Left colon (tissue), 2 donors: ENCODE measurements at regions not wholly inside any gene's neighbourhood (a gene's known extent, or its start where the extent isn't known, plus 50 kb on each side); places are given as distances from the start of the nearest gene placed in this dataset.

Source experiments
- ATAC-seq: fragments of 200-7000 bp; cut with Tn5 transposase; one replicate; pipeline ENCODE4 v1.9.1; 2020; ENCODE audit warnings: mild to moderate bottlenecking, moderate library complexity
- DNase-seq, 2 donors: peaks; one replicate each; pipeline ENCODE4 v3.0.0-alpha.2; 2020
- intact Hi-C, 2 donors: fragments of 100-400 bp; cut with DNase I in 1 of 2; cut with micrococcal nuclease in 1 of 2; formaldehyde crosslinking; loops; one replicate each; pipeline versions ENCODE4 v1.11.2 to v1.14.0; 2022; cut with DNase I, micrococcal nuclease
- donor health status: DM: no; HTN: no; CAD: no.
- donor health status: DM: yes; HTN: yes; CAD: no.

DNA sequence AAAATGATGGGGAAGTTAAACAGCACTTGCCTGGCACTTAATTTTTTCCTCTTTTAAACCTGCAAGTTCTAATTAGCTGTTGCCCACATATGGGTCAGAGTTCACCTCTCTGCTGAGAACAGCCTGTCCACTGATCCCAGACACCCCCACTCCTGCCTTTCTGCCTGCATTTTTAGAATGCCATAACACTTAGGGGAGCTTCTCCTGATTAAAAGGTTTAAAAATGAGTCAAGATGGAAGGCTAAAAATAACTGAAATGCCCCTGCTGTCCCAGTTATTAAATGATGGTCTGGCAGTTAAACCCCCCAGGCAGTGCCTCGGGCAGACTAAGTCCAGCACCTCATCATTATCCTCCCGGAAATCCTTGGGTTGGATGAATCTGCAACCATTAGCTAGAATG, 913.6 kb upstream of the ARPP21 start:
- intact Hi-C loops: no loop called here

DNA sequence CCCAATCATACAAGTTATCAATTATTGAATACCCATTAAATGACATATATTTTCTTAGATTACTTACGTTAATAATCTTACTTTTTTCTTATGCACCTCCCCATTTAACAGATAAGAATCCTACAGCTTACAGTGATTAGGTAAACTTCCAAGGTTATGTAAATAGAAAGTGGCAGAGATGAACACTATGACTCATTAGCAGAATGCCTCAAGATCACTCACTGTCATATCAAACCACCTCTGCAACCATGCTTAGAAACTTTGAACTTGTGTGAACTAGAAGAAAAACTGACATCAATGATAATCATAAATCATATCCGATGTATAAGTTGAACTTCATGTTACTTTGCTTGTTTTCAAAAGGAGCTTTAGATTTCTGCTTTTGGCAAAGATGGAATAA, 911.6 kb upstream of the ARPP21 start:
- ATAC-seq (no peak), DNase-seq (no peak)
- intact Hi-C loops: no loop called here

More for the DNA sequence above, 913.6 kb upstream of the ARPP21 start:
- ATAC-seq: no peak
- no peak for DNase-seq

DNA sequence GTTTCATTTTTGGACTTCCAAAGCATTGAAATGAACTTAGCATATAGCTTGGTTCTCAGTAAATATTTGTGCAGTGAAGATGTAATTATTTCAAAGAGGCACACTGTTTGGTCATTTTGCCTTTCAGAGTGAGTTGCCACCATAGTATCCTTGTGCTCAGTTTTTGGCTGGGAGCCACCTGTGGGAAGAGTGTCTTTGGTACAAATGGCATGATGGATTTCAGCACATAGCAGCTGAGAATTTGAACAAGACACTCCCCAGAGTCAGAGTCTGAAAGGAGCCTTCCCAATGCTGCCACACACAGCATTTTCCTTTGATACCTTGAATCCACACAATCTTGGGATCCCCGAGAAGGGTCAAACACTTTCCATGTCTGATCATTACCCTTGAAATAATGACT, 897.2 kb upstream of the ARPP21 start:
- DNase-seq (no peak), ATAC-seq (no peak)
- intact Hi-C loops: no loop called here

DNA sequence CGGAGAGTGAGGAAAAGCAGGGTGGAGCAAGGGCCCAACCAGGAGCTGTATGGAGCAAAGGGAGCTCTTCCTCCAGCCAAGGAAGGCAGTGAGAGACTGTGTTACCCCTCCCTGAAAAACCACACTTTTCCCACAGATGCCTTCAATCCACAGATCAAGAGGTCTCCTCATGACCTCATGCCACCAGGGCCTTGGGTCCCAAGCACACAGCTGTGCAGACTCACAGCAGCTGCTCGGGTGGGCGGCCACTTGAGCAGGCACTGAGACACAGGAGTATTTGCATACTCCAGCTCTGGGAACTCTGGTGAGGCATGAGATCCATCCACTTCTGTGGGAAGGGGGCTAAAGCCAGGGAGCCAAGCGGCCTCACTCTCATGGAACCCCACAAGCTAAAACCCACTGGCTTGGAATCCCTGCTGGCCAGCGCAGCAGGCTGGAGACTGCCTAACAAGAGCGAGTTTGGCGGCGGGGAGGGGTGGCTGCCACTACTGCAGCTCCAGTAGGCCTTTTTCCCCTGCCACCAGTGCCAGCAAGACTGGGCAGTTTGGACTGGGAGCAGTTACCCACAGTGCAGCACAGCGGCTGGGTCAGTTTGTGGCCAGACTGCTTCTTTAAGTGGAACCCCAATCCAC, 880.6 kb upstream of the ARPP21 start:
- intact Hi-C loops: no loop called here
- no peak for ATAC-seq
- DNase-seq: no peak

DNA sequence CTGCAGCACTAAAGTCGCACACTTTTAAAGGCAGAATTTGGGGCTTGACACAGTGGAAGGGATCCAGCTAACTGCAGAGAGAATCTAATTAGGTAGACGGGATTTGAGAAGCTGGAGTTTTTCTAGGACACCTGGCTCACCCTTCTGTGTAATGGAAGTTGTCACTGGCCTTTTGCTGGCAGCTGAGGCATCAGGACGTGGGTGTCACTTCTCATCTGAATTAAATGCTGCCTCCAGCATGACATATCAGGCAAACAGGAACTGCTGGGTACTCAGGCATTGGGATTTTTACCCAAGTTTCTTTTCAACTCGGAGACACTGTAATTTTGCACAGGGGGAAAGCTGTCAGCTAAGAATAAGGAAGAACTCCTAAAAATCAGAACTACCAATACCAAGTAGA, 861.9 kb upstream of the ARPP21 start:
- ATAC-seq (no peak), DNase-seq (no peak)
- intact Hi-C loops: no loop called here

DNA sequence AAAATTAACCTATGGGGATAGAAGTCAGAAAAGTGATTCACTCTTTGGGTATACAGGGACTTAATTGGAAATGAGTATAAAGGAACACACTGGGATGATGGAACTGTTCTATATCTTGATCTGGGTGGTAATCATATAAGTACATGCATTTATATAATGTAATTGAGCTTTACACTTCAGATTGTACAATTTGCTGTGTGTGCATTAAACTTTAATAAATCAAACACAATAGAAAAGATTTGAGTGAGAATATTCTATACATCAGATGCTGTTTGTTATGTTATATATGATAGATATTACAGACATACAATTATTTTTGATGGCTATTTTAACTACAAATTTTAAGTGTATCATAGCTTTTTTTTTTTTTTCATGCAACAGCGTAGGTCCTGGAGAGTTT, 860.2 kb upstream of the ARPP21 start:
- intact Hi-C loops: no loop called here

DNA sequence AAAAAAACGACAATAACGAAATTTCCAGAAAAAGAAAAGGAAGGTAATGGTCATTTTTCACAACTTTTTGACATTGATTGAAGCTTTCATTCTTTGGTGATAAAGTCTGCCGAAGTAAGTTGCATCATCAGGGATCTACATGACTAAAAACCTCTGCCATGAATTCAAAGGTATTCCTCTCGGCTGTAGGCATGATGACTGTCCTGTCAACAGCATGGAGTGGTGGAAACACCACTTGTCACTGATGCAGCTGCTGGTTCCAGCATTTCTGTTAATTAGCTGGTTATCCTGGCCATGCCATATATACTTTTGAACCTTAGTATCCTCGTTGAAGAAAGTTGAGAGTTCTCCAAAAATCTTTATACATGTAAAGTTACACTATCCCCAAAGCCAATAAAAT, 859.0 kb upstream of the ARPP21 start:
- intact Hi-C loops: no loop called here
- DNase-seq (no peak), ATAC-seq (no peak)

More for the DNA sequence above, 860.2 kb upstream of the ARPP21 start:
- DNase-seq (no peak), ATAC-seq (no peak)

DNA sequence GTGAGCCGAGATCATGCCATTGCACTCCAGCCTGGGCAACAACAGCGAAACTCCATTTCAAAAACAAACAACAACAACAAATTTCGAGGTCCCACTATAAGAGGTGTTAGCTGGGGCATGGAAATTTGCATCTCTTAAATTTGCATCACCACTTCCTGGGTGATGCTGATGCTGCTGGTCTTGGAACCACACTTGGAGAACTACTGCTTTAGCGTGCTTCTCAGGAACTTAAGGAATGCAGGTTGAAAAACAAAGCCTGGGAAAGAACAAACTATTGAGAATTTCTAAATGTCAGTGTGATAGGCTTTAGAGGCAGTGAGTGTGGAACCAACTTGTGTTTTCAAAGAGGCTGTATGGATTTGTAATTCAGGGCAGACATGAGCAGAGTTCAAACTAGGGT, 858.4 kb upstream of the ARPP21 start:
- intact Hi-C loops: no loop called here
- ATAC-seq: no peak

DNA sequence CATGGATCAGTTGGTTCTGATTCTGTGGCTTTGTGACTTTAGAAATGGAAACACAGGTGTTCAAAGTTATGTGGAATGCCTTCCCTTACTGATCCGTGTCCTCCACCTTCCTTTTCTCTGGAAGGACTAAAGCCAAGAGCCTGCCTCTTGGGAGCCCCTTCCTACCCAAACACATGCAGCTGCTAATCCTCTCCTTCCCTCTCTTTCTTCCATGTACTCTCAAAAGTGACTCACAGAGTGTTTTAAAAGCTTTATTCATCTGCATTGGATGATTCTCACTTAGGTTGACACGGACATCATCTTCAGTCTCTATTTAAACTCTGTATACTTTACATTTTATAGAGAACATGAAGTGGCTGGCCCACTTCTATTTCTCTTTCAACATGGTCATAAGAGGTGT, 856.5 kb upstream of the ARPP21 start:
- intact Hi-C loops: no loop called here
- no peak for ATAC-seq

More for the DNA sequence above, 858.4 kb upstream of the ARPP21 start:
- no peak for DNase-seq

DNA sequence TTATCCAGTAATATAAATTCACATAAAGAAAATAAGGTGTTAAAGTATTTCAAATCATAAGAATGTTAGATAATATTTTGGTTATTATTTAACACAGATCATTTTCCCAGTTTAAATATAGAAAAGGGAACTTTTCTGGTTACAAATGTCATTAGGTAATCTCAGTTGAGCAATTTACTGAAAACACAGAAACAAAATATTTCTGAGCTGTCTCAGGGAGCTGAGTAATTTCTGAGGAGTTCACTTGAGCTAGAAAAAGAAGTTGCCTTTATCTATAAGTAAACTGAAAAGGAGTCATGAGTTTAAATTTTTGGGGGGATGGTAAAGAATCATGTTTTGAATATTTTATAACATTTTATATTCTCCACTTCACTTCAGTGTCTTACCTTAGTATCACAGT, 855.4 kb upstream of the ARPP21 start:
- ATAC-seq (no peak), DNase-seq (no peak)
- intact Hi-C loops: no loop called here

More for the DNA sequence above, 856.5 kb upstream of the ARPP21 start:
- no peak for DNase-seq

DNA sequence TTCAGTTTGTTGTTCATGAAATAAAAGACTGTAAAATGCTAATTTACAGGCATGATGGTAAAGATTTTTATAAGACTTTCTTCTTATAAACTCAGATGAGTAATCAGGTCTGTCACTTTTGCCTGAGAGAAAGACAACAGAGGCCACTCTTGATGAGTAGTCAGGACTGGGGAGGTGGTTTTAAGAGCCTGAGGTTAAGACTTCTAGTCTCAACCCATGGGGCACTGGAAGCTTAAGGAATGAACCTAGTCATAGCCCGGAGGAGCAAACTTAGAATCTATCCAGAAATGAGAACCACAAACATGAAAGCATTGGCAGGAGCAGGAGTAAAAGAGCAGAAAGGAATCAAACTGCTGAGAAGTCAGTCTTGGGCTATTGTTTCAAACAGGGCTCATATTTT, 846.3 kb upstream of the ARPP21 start:
- no peak for ATAC-seq
- no peak for DNase-seq
- intact Hi-C loops: no loop called here

DNA sequence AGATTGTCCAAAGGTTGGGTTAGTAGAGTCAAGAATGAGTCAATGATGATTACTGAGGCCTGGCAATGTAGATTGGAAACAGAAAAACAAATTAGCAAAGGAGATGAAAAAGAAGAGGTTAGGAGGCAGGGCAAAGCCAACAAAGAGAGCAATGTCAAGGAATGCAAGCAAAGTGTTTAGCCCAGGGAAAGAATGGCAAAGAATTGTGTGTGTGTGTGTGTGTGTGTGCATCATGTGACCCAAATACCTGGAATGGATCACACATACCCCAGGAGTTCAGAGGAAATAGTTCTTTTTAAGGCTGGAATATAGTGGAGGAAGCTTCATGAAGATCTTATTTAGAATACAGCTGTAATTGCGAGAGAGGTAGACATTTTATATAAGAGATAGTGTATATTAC, 831.7 kb upstream of the ARPP21 start:
- ATAC-seq (no peak), DNase-seq (no peak)
- intact Hi-C loops: no loop called here

DNA sequence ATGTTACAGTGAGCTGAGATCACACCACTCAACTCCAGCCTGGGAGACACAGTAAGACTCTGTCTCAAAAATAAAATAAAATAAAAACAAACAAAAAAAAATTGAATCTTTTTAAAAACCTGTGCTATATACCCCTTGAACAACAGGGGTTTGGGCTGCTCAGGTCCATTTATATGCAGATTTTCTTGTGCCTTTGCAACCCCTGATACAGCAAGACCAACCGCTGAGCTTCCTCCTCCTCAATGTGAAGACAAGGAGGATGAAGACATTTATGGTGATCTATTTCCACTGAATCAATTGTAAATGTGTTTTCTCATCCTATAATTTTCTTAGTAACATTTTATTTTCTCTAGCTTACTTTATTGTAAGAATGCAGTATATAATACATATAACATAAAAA, 831.0 kb upstream of the ARPP21 start:
- DNase-seq (no peak), ATAC-seq (no peak)
- intact Hi-C loops: no loop called here

DNA sequence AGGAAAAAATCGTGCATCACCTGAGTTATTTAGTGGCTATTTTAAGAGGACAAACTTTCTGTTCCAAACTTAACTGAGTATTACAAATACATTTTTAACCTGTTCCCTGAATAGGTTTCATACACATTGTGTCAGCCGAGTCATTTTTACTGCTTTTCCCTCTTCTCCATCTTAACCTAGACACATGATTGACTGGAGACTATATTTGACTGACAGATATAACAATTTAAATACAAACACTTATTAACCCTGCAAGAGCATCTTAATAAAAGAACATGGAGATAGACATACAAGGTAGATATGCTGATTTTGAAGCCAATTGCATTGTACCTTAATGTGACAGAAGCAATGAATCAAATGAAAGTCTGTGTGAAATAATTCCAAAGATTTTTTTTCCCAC, 810.5 kb upstream of the ARPP21 start:
- intact Hi-C loops: no loop called here
- ATAC-seq: no peak

DNA sequence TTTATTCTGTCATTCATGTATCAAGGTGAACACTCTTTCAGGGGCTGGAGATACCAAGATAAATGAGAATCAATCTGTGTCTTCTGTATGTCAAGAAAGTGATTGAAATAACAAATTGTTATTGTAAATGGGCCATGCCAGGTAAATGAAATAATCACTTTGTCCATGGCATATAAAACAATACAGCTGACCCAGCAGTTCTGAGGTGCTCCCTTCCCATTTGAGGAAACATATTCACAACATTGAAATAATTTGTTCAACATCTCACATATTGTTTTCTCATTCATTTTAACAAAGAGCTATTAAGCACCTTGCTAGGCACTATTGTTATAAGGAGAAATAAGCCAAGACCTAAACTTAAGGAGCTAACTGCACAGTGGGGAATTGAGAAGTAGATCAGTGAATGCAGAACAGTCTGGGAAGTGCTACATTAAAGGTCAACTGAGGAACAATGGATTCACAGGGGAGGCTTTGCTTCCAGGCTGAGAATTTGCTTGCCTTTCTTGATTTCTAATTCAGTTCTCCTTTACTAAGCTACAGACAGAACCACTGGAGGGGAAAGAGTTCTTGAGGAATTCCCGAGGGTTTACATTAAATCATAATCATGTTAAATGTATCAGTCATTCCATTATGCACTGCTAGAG, 806.3 kb upstream of the ARPP21 start:
- intact Hi-C loops: no loop called here
- DNase-seq (no peak), ATAC-seq (no peak)

More for the DNA sequence above, 810.5 kb upstream of the ARPP21 start:
- DNase-seq: no peak

DNA sequence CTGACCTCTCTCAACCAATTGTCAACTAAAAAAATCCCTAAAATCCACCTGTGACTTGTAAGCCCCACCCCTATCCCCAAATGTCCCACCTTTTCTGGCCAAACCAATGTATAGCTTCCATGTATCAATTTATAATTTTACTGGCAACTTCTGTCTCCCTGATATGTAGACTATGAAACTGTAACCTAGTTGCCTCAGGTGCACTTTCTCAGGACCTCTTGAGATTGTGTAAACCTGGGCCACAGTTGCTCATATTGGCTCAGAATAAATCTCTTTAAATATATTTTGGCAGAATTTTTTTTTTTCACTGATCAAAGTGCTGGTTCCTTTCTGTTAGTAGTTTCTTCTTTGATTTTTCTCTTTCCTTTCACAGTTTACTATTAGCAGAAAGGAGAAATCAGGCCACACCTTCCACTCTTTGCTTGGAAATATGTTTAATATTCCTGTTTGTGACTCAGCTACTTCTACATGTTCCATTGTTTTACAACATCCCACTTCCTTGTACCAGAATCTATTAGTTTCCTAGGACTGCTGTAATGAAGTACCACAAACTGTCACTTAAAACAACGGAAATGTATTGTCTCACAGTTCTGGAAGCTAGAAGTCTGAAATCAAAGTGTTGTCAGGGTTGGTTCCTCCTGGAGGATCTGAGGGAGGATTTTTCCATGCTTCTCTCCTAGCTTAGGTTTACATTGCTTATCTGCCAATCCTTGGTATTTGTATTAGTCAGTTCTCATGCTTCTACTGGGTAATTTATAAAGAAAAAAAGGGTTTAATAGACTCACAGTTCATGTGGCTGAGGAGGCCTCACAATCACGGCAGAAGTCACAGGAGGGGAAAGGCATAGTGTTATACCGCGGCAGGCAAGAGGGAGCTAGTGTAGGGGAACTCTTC, 801.2 kb upstream of the ARPP21 start:
- ATAC-seq (no peak), DNase-seq (no peak)
- intact Hi-C loops: no loop called here

DNA sequence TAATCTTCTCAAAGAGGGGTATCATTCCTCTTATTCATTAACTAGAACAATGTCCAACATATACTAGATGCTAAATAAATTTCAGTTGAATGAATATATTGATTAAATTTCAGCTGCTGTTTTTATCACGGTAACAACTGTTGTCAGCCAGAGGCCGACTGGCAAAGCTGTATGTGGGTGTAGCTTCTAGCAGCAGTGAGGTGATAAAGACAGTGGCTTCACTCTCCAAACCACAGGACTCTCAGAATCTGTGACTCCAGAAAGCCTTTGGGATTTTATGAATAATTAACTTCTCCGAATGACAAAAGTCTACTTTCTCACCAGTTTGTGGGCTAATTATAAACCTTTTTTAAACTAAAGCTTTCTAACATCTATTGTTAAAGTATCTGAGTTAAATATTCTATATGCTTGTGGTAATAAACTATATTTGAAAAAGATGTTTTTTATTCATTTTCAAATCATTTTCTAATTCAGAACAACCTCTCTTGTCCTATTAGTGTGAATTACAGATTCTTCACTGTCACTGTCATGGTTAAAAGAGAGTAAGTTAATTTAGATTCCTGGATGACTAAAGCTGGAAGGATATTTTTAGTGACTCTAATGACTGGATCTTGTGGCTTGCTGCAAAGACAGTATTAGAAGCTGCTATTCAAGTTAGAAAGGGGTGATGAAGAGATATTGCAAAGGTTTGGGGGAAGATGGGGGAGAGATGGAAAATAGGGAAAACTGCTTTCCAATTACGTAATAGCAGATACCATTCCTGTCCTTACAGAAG, 796.4 kb upstream of the ARPP21 start:
- ATAC-seq (no peak), DNase-seq (no peak)
- intact Hi-C loops: no loop called here

DNA sequence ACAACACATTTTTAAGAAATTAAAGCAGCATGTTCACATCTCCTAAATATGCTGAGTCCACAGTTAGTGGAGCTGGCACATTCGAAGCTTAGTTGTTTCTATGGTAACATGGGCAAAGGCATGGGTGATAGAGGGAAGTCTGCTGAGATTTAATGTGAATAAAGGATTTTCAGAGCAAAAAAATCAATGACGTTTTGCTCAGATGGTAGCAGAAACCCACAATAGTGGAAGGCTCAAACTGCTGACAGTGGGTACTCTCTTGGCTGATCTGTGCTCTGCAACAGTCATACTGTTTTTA, 795.1 kb upstream of the ARPP21 start:
- no peak for ATAC-seq
- no peak for DNase-seq
- intact Hi-C loops: no loop called here

DNA sequence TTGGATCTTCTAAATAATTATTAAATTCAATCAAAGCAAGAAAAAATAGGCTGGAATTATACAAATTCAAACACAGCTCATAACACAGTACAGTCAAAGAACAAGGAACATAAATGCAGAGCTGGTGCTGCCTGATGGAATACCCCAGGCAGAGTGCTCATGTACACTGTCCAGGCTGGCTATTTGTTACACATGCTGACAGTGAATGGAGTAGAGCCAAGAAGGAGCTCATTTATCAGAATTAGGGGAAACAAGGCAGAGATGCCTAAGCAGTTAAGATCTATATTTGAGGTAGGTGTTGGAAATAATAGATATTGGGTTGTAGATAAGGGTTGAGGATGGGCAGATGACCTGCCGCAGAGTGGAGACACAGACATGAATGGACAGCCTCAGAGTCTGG, 788.2 kb upstream of the ARPP21 start:
- ATAC-seq: no peak

More for the DNA sequence above, 788.2 kb upstream of the ARPP21 start:
- DNase-seq: no peak
- intact Hi-C loops: no loop called here
